ENCODE measurements at regions not wholly inside any gene's neighbourhood (a gene's known extent, or its start where the extent isn't known, plus 50 kb on each side); places are given as distances from the start of the nearest gene placed in this dataset.
"Not testable (repeated sequence)": the region's sequence is repeated elsewhere in the genome, so short reads cannot be mapped to it uniquely, and the experiment has no call there.

DNA sequence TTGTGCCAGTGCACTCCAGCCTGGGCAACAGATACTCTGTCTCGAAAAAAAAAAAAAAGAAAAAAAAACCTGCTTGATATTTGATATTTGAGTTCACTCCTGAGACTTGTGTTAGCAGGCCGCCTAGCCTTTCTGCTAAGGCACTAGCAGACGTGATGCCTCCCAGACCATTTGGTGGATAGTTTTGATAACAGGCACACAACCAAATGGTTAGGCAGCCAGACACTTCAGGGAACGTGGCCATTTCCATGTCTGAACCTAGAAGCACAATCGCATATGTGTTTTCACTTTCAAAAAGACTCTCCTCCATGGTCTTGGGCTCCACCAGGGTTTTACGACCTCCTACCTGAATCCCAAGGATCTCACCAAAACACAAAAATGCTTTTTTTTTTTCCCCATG, 1319.5 kb downstream of the BRINP3 start:
- intact Hi-C loops (cut with micrococcal nuclease) = no loop called here
- ATAC-seq (no peak), DNase-seq (no peak)

DNA sequence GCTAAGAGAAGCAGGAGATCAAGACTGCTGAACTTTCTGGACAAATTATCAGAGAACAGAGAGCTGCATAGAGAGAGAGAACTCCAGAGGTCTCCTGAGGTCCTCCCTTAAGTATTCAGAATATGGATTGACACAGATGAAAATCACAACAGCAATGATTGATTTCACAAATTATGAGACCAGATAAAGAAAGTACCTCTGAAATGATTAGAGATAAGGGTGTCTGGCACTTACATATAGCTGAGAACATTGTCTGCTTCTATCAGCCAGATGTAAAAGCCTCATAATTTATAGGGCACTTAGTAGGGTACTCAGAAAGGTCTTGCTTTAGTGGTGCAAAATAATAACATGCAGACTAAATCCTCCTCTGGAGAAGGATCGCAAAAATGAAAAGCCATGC, 1301.8 kb downstream of the BRINP3 start:
- DNase-seq (no peak), ATAC-seq (no peak)
- intact Hi-C loops (cut with micrococcal nuclease) = no loop called here

DNA sequence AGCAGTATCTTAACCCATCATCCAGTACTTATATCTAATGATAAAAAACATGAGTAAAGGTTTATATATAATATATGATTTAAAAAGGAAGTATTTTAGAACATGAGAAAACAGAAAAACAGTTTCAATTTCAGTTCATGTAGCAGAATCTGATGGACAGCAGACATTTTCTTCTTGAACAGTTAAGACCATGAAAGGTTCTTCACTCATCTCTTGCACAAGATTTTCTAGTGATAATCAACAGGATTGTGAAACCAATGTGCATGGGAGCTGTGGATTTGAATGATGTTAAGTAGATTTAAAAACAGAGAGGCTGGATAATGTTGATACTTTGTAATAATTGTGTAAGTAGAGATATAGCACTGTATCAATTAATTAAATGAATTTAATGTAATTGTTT, 1297.6 kb downstream of the BRINP3 start:
- ATAC-seq = no peak

DNA sequence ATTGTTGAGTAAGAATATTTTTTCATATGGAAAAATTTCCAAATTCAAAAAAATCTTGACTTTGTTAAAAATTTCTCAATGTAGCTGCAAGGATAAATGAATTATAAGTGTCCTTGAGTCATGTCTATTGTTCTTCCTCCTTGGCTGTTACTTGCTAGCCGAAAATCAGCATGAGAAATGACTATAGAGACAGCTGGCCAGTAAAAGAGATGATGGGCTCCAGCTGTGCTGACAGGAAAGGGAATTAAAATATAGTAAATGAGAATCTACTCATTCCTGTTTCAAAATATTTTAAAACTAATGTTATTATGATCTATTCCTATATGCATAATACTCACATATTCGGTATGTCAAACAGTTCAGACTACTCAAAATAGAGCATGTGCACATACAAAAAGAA, 1292.6 kb downstream of the BRINP3 start:
- intact Hi-C loops (cut with micrococcal nuclease) = no loop called here
- ATAC-seq (no peak), DNase-seq (no peak)

More for the DNA sequence above, 1297.6 kb downstream of the BRINP3 start:
- no peak for DNase-seq
- intact Hi-C loops (cut with micrococcal nuclease) = no loop called here

DNA sequence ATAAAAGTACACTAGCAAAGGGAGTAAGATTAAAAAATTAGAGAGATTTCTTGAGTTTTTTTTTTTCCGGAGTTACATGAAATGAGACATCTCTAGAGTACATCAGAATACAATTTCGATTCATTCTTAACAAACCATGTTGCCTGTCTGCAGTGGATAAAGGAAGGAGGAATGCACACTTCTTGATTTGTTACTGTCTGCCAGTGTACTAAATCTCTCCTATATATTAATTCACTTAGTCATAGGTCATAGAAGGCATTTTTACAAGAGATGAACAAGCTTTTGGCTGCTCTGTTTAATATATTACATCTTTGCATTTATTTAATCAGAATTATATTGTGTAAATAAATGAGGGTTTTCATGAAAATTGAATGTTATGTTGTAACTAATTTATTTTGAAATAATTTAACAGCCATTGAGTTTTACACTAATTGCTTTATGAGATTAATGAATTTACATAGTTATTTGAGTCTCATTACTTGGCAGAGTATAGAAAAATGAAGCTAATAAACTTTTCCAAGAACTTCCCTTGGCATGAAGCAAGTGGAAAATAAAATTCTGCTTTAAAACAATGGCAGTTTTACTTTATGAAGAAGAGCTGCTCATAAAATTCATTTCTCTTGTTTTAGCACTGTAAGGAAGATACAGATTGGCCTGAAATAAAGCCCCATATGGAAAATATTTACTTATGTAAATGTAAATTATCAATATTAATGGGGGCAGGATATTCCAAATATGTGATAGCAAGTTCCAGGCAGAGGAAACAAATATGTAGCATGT, 1284.7 kb downstream of the BRINP3 start:
- DNase-seq (no peak), ATAC-seq (no peak)
- intact Hi-C loops (cut with micrococcal nuclease) = no loop called here

DNA sequence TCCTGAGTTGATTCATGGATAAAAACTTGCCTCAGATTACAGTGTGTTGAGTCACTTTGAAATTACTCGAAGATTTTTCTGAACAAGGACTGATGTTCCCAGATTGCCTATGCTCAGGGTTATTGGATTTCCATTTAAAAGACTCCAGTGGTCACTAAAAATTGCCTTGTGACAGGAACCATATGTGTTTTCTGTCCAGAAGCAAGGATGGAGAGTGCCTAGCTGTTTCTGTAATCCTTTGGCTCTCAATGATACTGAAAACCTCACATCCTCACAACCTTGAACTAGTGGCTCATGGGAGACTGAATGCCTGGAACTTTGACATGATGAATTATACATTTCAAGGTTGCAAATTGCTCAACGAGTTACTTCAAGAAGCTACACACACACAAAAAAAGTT, 1271.8 kb downstream of the BRINP3 start:
- ATAC-seq = no peak
- intact Hi-C loops (cut with micrococcal nuclease) = no loop called here

DNA sequence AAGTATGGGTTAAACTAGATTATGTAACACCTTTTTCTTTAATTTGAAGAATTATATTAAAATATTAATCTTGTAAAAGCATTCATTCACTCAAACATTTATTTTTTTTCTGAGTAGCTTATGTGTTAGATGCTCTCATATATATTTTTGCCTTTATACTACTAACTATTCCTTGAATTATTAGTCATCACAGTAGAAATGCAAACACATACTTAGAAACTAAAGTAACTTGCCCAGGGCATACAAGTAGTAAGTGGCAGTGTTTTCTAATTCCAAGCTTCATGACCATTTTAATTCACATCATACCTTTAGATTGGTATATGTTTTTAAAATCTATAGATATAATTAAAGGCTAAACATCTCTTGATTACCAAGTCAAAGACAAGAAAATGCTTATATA, 1271.0 kb downstream of the BRINP3 start:
- intact Hi-C loops (cut with micrococcal nuclease) = no loop called here
- ATAC-seq = no peak
- DNase-seq = no peak

More for the DNA sequence above, 1271.8 kb downstream of the BRINP3 start:
- DNase-seq = no peak

DNA sequence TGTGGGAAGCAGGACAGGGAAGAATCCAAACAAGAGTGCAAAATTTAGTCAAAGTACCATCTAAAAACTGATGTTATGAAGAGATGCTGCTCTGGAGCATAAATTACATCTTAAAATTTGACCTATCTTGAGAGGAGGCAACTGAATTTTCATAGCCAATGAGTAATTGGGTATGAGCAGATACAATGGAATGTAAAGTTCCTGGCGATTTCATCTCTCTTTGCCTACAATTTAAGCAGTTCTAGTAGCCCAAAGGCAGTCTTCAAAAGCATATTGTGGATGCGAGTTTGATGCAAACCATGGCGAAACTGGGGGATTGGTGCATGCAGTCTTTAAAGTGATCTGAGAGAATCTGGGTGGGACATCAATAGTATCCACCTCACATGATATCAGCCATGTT, 1265.9 kb downstream of the BRINP3 start:
- no peak for ATAC-seq
- intact Hi-C loops (cut with micrococcal nuclease) = no loop called here

DNA sequence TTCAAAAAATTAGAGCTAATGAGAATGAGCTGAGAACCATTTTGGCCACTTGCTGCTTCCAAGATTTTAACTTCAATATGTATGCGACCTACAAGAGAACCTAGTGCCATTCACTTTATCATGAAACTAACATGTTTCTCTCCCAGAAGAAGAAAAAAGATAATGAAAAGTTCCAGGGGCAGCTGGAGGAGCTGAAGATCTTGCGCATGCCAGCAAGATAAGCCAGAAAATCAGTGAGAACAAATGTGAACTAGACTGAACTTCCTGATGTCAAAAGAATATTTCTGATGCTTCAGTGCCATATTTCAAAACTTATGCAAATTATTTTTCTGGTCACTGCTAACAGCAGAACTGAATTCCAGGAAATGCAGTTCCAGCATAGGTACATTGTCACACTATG, 1265.1 kb downstream of the BRINP3 start:
- intact Hi-C loops (cut with micrococcal nuclease) = no loop called here
- no peak for DNase-seq
- ATAC-seq = no peak

More for the DNA sequence above, 1265.9 kb downstream of the BRINP3 start:
- DNase-seq = no peak

DNA sequence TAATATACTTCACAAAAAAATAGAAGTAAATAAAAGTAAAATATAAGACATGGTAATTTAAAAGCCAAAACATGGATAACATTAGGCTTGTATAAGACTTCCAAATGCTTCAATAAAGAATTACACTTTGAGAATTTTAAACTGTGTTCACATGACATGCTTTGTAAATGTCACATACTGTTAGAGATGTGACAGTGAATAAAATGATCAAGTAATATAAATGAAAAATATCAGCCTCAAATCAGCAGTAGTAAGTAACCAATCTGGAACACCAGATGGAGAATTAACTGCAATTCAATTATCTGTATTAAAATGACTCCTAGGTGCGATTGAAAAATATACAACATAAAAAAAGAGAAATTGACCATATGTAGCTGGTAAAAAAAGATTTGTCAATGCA, 1260.8 kb downstream of the BRINP3 start:
- intact Hi-C loops (cut with micrococcal nuclease) = no loop called here
- no peak for DNase-seq
- ATAC-seq = no peak

DNA sequence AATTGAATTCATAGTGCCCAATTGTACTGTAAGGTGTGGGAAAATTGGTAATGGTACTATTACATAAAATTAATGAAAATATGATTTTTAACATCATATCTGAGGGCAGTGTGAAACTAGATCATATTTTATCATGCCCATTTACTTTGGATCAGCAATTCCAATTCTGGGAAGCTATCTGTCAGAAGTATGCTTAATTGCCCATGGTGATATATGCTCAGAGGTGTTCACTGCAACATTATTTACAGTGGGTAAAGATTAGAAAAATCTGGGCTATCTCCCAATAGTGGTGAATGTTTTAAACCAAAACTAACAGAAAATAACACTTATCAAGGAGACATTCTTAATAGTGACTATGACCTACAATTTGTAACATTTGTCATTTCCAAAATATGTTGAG, 1260.0 kb downstream of the BRINP3 start:
- DNase-seq (no peak), ATAC-seq (no peak)
- intact Hi-C loops (cut with micrococcal nuclease) = no loop called here

DNA sequence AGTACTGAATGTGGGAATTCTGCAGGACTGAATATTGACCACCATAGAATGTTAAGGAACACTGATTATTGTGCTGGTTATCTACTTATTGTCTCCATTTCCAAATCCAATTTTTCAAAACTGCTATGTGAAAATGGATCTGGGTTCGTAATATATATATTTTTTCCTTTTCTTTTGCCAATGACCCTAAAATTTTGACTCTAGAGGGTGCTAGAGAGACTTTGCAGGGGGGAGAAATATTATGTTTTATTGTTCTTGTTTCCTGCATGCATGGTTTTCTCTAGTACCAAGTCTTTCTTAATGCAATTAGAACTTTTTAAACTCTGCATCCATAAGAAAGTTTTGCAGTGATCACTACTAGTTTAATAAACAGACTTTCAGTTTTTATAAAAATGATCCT, 1256.9 kb downstream of the BRINP3 start:
- no peak for ATAC-seq
- intact Hi-C loops (cut with micrococcal nuclease) = no loop called here
- no peak for DNase-seq

DNA sequence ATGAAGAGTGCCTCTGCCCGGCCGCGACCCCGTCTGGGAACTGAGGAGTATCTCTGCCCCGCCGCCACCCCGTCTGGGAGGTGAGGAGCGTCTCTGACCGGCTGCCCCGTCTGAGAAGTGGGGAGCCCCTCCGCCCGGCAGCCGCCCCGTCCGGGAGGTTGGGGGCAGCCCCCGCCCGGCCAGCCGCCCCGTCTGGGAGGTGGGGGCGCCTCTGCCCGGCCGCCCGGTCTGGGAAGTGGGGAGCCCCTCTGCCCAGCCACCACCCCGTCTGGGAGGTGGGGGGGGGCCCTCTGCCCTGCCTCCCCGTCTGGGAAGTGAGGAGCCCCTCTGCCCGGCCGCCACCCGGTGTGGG, 1251.9 kb downstream of the BRINP3 start:
- DNase-seq; ATAC-seq; intact Hi-C loops (cut with micrococcal nuclease): not testable (repeated sequence)

DNA sequence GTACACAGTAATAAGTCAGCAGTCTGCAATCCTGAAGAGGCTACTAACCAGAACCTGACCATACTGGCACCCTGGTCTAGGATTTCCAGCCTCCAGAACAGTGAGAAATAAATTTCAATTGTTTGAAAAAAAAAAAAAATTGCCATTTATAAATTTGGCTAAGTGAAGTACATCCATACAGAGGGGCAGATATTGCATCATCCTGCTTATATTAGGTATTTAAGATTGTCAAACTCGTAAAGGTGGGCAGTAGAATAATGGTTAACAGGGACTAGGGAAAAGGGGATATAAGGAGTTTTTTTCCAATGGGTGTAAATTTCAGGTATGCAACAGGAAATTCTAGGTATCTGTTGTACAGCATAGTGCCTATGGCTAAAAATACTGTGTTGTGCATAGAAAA, 1250.9 kb downstream of the BRINP3 start:
- no peak for DNase-seq
- no peak for ATAC-seq
- intact Hi-C loops (cut with micrococcal nuclease) = no loop called here

DNA sequence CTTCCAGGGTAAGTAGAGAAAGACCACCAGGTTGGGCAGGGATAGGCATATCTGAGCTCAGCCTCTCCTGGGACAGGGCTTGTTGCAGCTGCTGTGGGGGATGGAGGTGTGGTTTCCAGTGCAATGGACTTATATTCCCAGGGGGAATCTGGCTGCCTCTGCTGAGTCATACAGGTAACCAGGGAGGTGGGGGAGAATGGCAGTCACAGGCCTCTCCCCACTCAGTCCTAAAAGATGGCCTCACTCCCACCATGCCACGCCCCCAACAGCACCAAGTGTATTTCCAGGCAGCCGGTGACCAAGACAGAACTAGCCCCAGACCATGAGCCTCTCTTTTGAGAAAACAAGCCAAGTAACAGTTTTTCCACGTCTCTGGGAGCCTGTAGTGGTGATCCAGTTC, 1240.7 kb downstream of the BRINP3 start:
- intact Hi-C loops (cut with micrococcal nuclease) = no loop called here
- DNase-seq (no peak), ATAC-seq (no peak)

DNA sequence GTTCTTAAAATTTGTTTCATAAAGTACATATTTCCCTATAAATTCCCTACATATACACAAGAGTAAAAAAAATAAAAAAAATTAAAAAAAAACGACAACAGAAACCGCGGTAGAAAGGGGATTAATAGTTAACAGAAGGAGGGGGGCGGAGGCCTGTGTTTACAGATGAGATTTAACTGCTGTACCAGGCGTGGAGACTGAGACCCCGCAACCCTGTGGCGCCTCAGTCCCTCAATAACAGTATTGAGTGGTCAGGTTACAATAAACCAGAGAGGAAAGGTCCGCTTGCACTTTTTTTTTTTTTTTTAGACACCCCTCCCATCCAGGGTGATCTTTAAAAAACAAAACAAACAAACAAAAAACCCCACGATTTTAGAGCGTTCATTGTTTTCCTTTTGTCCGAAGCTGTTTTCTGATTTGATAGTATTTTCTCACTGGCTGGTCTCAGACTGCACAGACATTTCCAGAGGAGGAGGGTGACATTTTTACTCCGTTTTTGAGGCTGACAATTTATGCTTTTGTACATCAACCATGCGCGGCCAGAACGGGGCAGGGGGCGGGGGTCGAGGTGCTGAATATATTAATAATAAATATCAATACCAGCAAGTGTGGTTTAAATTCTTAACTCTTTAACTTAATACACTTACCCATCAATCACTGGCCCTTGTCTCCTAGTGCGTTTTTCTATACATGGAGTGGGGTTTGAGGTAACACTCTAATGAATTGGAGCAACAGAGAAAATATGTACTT, 1223.9 kb downstream of the BRINP3 start:
- intact Hi-C loops (cut with micrococcal nuclease) = no loop called here
- no peak for DNase-seq

DNA sequence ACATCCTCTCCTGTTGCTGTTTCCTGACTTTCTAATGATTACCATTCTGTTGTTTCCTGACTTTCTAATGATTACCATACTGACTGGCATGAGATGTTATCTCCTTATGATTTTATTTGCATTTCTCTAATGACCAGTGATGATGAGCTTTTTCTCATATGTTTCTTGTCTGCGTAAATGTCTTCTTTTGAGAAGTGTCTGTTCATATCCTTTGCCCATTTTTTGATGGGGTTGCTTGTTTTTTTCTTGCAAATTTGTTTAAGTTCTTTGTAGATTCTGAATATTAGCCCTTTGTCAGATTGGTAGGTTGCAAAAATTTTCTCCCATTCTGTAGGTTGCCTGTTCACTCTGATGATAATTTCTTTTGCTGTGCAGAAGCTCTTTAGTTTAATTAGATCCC, 1216.5 kb downstream of the BRINP3 start:
- ATAC-seq; intact Hi-C loops (cut with micrococcal nuclease); DNase-seq: not testable (repeated sequence)

More for the DNA sequence above, 1223.9 kb downstream of the BRINP3 start:
- ATAC-seq = no peak

DNA sequence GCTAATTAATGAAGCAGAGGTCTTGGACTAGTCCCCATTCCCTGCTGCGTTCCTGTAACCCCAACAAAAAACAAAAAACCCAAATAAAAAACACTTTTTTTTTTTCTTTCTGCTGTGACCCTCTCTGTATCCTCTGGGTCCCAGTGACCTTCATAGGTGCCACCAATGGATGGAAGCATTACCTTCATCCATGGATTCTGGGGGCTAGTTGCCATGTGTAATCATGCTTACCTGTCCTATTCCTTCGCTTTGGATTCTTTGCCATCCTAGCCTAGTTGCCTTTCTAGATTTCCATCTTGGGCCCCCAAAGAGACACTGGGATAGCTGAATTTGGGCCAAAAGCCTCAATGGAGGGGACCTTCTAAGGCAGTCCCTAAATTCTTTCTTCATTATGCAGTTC, 1208.7 kb downstream of the BRINP3 start:
- intact Hi-C loops (cut with micrococcal nuclease) = no loop called here
- ATAC-seq = no peak
- DNase-seq = no peak

DNA sequence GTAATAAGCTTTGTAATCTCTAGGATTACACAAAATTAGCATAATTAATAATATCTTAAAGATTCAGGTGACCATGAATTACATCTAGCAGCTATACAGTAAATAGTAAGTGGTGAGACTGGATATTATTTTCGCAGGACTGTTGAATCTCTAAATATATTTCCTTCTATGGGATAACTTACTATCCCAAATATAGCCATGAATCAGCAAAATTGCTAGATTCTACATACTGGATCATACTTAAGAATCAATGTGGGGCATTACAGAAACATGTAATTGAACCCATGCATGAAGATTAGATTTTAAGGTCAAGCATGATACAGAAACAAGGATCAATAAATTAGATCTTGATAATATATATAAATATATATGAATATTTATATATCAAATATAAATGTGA, 1203.4 kb downstream of the BRINP3 start:
- no peak for DNase-seq
- no peak for ATAC-seq
- intact Hi-C loops (cut with micrococcal nuclease) = no loop called here

DNA sequence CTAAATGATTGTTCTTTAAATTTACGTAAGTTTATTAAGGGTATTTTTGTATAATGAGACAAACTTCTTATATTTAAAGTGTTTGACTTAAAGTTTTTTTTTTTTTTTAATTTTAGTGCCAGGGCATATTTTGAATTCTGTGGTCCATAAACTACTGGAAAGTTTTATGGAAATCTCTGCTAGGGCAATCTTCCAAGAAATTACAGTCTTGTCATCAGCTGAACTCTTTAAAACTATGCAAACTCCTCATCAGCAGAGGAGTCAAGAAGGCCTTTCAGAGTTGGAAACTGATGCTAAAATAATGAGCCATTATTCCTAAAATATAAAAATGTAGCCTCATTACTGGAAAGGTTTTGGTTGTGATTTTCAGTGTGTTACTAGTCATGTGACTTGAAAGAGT, 1201.9 kb downstream of the BRINP3 start:
- ATAC-seq (no peak), DNase-seq (no peak)
- intact Hi-C loops (cut with micrococcal nuclease) = no loop called here

DNA sequence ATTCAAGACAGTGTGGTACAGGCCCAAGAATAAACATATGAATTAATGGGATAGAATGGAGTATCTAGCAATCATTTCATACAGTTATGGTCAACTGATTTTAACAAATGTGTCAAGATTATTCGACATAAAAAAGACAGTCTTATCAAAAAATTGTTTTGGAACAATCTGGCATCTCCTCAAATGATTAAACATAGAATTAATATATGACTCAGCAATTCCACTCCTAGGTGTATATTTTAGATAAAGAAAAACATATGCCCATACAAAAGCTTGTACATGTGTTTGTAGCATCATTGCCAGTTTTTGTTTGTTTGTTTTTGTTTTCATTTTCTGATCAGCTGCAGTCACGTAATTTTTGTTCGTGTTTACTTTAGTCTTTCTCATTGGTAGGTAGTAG, 1188.3 kb downstream of the BRINP3 start:
- ATAC-seq = no peak
- DNase-seq = no peak
- intact Hi-C loops (cut with micrococcal nuclease) = no loop called here
